ENCODE measurements at regions not wholly inside any gene's neighbourhood (a gene's known extent, or its start where the extent isn't known, plus 50 kb on each side); places are given as distances from the start of the nearest gene placed in this dataset.

GRCh38 chr11:129589190-129589860 is 213.7 kb downstream of the BARX2 start:
- no peaks in the 10 kb centered on the region for H3K79me2 ChIP-seq (ENCODE audit: insufficient read depth, low read length)
- H3K4me1 Mint-ChIP-seq = peaks cover 0 to 8% of the 10 kb centered on the region in 2 experiments; a peak in 3 of 4 replicates
- no peaks in the 10 kb centered on the region for H3K27me3 ChIP-seq (ENCODE audit: insufficient read depth, low read length)
- H3K27ac ChIP-seq (ENCODE audit: insufficient read length, low read depth, low read length) = no peak overlapping the region
- H4K5ac ChIP-seq (ENCODE audit: insufficient read length, low read depth, low read length) = no peak overlapping the region
- H3K4me1 ChIP-seq (ENCODE audit: insufficient read depth, low read length) = peaks cover 5% of the 10 kb centered on the region; the same call in 1 of the 2 replicates
- no peak overlapping the region for H3K14ac ChIP-seq (ENCODE audit: insufficient read depth, low read length)
- H4K20me1 ChIP-seq (ENCODE audit: control insufficient read depth, insufficient read depth, insufficient read length) = no peaks in the 10 kb centered on the region
- no peak overlapping the region for H3K27ac Mint-ChIP-seq
- peaks cover 0 to 3% (median 0%) of the 10 kb centered on the region in 3 experiments; a peak in 2 of 7 replicates for H3K36me3 Mint-ChIP-seq (ENCODE audit: insufficient read depth in 1 of 3, low read depth in 3 of 3)
- H2BK20ac ChIP-seq (ENCODE audit: low read depth, low read length, poor library complexity, severe bottlenecking) = no peak overlapping the region
- H2AK5ac ChIP-seq (ENCODE audit: insufficient read length, low read length) = no peak overlapping the region
- no peak overlapping the region for H4K91ac ChIP-seq (ENCODE audit: insufficient read length, low read depth, low read length)
- H3T11ph ChIP-seq (ENCODE audit: low read length) = no peak overlapping the region
- peak; percentile 78 for DNase-seq
- no peak overlapping the region for H2BK12ac ChIP-seq (ENCODE audit: insufficient read length, low read depth, low read length)
- no peaks in the 10 kb centered on the region for H3K9me3 ChIP-seq (ENCODE audit: control insufficient read depth, low read depth, low read length)
- no peak overlapping the region for H3K9ac ChIP-seq (ENCODE audit: extremely low read depth, insufficient read length, low read length)
- no peak overlapping the region for H4K8ac ChIP-seq (replicated peaks; ENCODE audit: insufficient read length, low read depth, low read length)
- H3K4ac ChIP-seq (ENCODE audit: low read depth, low read length) = no peak overlapping the region
- no peak overlapping the region for H3K4me3 Mint-ChIP-seq
- H3K27me3 Mint-ChIP-seq (ENCODE audit: low read depth) = peaks cover 7% of the 10 kb centered on the region; the same call in 1 of the 2 replicates
- TF ChIP-seq CTCF (conservative IDR thresholded peaks at IDR 0.05) = no peak
- no peak overlapping the region for H2BK15ac ChIP-seq (ENCODE audit: low read depth, low read length)
- no peak overlapping the region for H3K56ac ChIP-seq (ENCODE audit: insufficient read length, low read depth, low read length)
- H2AFZ ChIP-seq (ENCODE audit: low read length) = no peak overlapping the region
- WGBS (ENCODE audit: extremely low coverage, insufficient read length, low lambda C conversion rate) = no CpG with 5 or more reads among the region's 5 CpGs
- H3K23ac ChIP-seq (ENCODE audit: insufficient read length, low read depth, low read length) = no peak overlapping the region
- H3K79me1 ChIP-seq (ENCODE audit: insufficient read depth, low read depth, low read length, poor library complexity, severe bottlenecking) = no peaks in the 10 kb centered on the region
- H2BK5ac ChIP-seq (ENCODE audit: insufficient read length, low read length) = no peak overlapping the region
- H3K18ac ChIP-seq (ENCODE audit: insufficient read length, low read depth, low read length) = no peak overlapping the region
- H2BK120ac ChIP-seq (ENCODE audit: low read depth, low read length, poor library complexity, severe bottlenecking) = no peak overlapping the region
- no peak overlapping the region for H3K4me2 ChIP-seq (ENCODE audit: insufficient read depth, insufficient read length, low read length)
- H3K9me3 Mint-ChIP-seq = no peaks in the 10 kb centered on the region
- H3K23me2 ChIP-seq (ENCODE audit: insufficient read length, low read depth, low read length, poor library complexity, severe bottlenecking) = no peaks in the 10 kb centered on the region
